NCI-H2227 (cell line): ENCODE measurements at regions not wholly inside any gene's neighbourhood (a gene's known extent, or its start where the extent isn't known, plus 50 kb on each side); places are given as distances from the start of the nearest gene placed in this dataset.
A peak's percentile ranks its signal among the peaks of the same experiment; 100 is the strongest.
"Not testable (repeated sequence)": the region's sequence is repeated elsewhere in the genome, so short reads cannot be mapped to it uniquely, and the experiment has no call there.

ENCODE experiments used
- DNase-seq: peaks from one replicate; lab custom pipeline; 2025; ENCODE audit not compliant: unreplicated experiment; lab: John Stamatoyannopoulos, UW

GRCh38 chr1:90864681-90865080 is 147.6 kb upstream of the BARHL2 start:
- no peak for DNase-seq

- no peak for DNase-seq
Measured at GRCh38 chr1:90862782-90863181, 145.7 kb upstream of the BARHL2 start.

GRCh38 chr1:90861421-90861820 is 144.3 kb upstream of the BARHL2 start:
- DNase-seq: not testable (repeated sequence)

GRCh38 chr1:90856463-90857007 is 139.4 kb upstream of the BARHL2 start:
- DNase-seq: no peak

- no peak for DNase-seq
Measured at GRCh38 chr1:90854397-90854924, 137.4 kb upstream of the BARHL2 start.

- DNase-seq: no peak
Measured at GRCh38 chr1:90851711-90852050, 134.6 kb upstream of the BARHL2 start.

GRCh38 chr1:90850898-90851710 is 134.0 kb upstream of the BARHL2 start:
- peak; percentile 89 for DNase-seq

GRCh38 chr1:90850181-90850897 is 133.2 kb upstream of the BARHL2 start:
- DNase-seq: peak; percentile 57

GRCh38 chr1:90841473-90841872 is 124.4 kb upstream of the BARHL2 start:
- DNase-seq: no peak

- no peak for DNase-seq
Measured at GRCh38 chr1:90840352-90840751, 123.2 kb upstream of the BARHL2 start.

- no peak for DNase-seq
Measured at GRCh38 chr1:90839323-90839722, 122.2 kb upstream of the BARHL2 start.

- DNase-seq: no peak
Measured at GRCh38 chr1:90838720-90839119, 121.6 kb upstream of the BARHL2 start.

GRCh38 chr1:90837420-90837819 is 120.3 kb upstream of the BARHL2 start:
- DNase-seq: no peak

- DNase-seq: no peak
Measured at GRCh38 chr1:90836345-90836679, 119.2 kb upstream of the BARHL2 start.

GRCh38 chr1:90835661-90836344 is 118.7 kb upstream of the BARHL2 start:
- no peak for DNase-seq

- DNase-seq: peak; percentile 25
Measured at GRCh38 chr1:90834886-90835660, 118.0 kb upstream of the BARHL2 start.

- no peak for DNase-seq
Measured at GRCh38 chr1:90834354-90834885, 117.3 kb upstream of the BARHL2 start.

- DNase-seq: no peak
Measured at GRCh38 chr1:90833466-90834110, 116.5 kb upstream of the BARHL2 start.

- peak; percentile 30 for DNase-seq
Measured at GRCh38 chr1:90831910-90832309, 114.8 kb upstream of the BARHL2 start.

- DNase-seq: no peak
Measured at GRCh38 chr1:90826834-90827233, 109.7 kb upstream of the BARHL2 start.
